NCI-H510A treated with DMSO at 0.1 percent for 48 hours (cell line): ENCODE measurements at regions not wholly inside any gene's neighbourhood (a gene's known extent, or its start where the extent isn't known, plus 50 kb on each side); places are given as distances from the start of the nearest gene placed in this dataset.

Experiments
- DNase-seq: peaks from one replicate; lab custom pipeline; 2025; lab: John Stamatoyannopoulos, UW

DNA sequence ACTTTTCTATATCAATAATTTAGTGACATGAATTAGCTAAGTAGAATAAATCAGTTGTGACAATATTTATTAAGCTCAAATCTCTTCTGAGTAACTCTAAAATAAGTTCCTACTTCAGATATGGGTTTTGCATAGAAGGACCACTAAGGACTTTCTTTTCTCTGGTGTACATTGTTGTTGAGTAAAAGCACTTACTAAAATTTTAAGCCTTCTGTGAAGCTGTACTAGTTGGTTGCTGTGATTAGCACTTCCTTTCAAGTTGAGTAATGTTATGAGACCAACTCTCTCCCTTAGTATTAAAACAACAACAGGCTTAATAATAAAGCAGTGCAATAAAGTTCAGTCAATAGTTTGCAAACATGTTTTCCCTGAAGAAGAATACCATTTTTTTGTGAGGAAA, 667.4 kb upstream of the NDST4 start:
- DNase-seq: no peak

DNA sequence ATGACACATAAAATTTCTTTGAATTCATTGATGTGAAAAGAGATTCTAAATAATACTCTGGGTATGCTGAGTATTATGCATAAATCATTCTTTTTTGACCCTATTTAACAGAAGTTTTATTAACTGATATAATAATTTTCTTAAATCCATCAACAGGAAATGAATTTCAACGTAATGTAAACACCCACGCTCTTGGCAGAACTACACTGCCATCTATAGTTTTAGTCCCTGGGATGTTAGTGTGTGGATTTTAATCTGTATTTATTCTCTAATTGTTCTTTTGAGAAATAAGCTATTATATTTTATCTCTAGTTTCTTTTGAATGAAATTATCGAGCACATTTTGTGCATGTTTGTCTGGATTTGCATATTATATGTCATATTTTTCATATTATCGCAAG, 666.8 kb upstream of the NDST4 start:
- DNase-seq: no peak

DNA sequence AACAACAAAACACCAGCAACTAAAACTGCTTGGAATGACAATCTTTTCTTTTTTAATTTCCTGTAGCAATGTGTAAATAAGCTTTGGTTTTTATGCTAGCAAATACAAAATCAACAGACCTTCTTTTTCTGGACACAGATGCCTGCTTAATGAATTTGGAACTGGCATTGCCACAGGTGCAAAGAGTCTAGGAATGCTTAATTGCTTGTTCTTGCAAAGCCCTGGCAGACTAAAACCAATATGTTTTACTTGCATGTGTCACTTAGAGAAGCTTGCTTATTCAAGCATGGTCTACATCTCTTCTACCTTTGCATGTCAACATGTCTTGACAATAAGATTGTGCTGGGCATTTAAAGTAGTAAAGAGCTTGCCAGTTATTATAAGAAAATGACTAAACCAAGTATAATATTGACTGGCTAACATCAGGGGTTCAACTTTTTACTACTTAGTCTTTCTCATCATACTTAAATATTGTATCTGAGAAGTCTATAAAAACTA, 656.7 kb upstream of the NDST4 start:
- DNase-seq: no peak

DNA sequence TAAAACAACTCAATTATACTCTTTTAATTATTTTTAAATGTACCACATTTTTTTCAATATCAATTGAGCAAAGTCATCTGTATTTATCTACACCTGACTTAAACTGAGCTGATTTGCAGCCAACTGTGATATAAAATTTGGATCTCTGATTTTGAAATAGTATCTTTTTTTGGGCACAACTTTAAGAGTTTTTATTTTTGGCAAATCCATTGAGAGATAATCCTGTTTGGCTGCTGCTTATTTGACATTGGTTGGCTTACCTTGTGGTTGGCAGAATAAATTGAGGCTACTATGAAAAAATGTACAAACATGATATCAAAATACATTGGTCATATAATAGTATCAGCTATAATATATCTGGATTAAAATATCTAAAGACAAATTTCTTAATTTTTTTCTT, 656.0 kb upstream of the NDST4 start:
- DNase-seq: no peak

DNA sequence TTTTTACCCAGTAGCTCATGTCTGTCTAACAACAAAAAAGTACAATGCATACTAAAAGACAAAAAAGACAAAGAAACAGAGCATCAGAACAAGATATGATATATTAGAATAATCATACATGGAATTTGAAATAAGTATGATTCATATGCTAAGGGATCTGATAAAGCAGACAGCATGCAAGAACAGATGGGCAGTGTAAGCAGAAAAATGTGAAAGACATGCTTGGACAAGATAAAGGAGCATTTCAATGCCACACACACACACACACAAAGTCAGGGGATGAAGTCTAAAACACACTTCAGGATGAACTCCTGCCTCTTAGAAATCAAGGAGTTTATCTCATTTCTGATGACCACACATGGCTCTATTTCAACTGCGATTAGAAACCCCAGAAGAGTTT, 649.6 kb upstream of the NDST4 start:
- DNase-seq: no peak

DNA sequence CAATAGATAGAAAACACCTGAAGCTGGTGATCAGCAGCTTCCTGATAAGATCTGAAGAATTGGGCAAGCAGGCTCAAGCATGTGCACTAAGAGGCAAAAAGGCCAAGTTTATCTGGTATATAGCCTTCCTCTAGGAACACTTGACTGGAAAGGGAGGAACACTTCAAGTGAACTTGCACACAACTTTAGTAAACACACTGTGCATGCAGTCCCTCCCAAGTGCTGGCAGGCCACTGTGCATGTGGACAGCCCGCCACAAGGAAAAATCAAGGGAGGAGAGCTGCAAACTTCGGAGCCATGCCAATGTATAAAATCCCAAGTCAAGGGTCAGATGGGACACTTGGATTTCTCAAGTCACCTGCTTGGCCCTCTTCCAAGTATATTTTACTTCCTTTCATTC, 645.8 kb upstream of the NDST4 start:
- no peak for DNase-seq

DNA sequence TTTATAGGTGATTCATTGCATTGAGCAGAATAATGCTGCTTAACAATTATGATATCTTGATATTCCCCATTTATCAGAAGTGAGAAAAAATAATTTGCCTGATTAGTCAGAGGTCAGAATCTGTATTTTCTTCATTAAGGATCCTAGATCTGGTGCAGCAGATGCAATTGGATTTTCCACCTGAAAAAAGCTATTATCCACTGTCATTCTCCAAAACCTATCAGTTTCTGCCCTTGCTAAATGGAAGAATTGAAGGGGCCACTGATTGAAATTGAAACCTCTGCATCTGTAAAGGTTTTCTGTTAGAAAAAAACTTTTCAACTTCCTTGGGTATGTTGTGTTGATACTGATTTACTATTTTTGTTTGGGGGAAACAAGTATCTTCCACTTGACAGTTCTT, 636.0 kb upstream of the NDST4 start:
- DNase-seq: no peak

DNA sequence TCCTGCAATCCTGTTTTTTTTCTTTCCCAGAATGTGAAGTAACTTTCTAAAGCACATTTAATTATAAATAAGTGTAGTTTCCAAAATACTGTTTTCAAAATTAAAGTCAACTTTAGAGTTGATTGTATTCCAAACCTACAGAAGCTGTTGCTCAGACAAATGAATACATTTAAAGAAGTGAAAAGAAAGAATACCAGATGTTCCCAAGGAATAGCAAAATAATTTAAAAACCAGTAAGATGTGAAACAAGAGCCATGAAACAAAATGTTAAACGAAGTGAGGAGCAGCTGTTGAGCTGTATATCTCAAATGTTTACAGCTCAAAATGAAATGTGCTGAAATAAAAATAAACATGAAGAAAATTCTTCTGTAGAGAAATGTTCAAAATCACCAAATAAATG, 627.4 kb upstream of the NDST4 start:
- DNase-seq: no peak

DNA sequence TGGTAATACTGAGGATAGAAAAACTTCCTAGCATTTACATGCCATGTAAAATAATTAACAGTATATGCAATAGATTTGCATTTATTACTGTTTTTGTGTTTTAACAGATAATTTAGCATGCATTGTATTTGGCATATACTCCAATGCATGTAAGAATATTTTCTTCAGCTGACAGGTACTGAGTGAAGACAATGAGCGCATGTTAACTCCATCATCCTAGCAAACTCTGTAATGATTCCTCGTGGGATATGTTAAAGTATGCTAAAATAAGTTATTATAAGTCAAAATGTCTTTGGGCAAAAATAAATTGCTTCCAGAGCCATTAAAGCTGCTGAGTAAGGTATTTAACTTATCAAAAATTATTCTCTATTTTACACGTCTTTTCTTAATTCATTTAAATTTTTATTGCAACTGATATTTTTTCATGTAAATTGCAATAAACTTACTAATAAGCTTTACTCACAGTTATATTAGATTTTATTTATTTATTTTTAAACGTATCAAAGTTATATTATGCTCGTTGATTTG, 616.4 kb upstream of the NDST4 start:
- no peak for DNase-seq

DNA sequence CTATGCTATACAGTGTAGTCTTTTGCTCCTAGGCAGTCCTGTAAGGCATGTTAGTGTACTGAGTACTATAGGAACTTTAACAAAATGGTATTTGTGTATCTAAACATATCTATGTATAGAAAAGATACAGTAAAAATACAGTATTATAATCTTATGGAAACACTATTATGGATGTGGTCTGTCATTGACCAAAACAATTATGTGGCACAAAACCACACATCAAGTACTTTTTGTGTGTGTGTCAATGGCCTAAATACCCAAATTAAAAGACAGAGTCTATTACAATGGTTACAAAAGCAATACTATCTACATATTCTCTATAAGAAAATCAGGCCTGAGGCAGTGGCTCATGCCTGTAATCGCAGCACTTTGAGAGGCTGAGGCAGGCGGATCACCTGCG, 610.2 kb upstream of the NDST4 start:
- DNase-seq: no peak

DNA sequence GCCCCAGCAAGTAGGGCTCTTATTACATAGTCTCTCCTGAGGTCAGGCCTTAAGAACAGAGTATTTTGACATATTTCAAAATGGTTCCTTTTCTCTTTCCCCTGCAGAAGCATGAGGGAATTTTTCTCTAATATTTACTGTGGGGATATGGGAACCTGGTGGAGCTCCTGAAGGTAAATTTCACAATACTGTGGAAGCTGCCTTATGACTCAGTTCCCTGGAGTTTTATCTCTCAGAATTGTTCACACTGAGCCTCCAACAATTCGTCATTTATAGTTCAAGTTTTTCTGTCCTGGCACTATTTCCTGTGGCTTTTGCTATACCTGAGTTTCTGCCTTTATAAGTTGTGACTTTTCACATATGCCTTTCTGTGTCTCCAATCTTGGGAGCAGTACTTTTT, 607.2 kb upstream of the NDST4 start:
- no peak for DNase-seq

DNA sequence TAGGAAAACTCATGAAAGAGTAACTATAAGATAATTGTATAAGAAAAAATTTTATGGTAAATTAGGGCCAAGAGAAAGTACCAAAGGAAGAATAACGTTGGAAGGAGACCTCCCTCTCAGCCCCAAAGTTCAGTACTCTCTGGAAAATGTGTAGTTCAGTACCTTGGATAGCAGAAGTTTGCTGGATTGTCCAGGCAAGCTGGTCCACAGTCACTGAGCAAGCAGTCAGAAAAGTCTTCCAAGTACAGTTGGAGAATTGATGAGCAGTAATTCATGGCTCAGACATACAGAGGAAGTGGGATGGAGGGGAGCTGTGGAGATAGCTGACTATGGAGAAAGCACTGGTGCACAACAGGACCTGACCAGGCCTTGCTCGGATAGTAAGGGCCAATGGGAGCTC, 598.2 kb upstream of the NDST4 start:
- no peak for DNase-seq

DNA sequence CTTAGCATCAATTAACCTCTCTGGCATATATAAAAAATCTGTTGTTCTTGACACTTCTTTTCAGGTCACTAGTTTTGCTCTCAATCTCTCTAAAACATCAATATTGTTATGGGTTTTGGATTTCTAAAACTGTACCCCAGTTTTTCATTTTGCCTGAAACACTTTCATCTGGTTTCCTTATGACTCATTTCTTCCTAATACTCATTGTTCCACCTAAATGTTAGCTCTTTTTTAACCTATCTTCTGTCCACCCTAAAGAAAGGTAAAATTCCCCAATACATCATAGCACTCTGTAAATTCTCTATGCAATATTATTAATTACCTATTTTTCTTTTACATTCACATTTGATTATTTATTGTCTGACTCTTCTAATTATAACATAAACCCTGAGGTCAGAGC, 575.5 kb upstream of the NDST4 start:
- DNase-seq: no peak

DNA sequence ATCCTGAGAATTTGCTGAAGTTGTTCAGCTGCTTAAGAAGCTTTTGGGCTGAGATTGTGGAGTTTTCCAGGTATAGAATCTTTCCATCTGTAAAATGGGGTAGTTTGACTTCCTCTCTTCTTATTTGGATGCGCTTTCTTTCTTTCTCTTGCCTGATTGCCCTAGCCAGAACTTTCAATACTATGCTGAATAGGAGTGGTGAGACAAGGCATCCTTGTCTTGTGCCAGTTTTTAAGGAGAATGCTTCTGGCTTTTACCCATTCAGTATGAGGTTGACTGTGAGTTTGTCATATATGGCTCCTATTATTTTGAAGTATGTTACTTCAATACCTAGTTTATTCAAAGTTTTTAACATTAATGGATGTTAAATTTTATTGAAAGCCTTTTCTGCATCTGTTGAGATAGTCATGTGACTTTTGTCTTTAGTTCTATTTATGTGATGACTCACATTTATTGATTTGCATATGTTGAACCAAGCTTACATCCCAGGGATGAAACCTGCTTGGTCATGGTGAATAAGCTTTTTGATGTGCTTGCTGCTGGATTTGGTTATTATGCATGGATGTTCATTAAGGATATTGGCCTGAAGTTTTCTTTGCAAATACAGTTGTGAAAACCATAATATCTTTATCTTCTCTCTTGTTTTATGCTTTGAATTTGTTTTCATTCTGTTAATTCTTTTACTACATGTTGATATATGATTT, 573.8 kb upstream of the NDST4 start:
- no peak for DNase-seq

DNA sequence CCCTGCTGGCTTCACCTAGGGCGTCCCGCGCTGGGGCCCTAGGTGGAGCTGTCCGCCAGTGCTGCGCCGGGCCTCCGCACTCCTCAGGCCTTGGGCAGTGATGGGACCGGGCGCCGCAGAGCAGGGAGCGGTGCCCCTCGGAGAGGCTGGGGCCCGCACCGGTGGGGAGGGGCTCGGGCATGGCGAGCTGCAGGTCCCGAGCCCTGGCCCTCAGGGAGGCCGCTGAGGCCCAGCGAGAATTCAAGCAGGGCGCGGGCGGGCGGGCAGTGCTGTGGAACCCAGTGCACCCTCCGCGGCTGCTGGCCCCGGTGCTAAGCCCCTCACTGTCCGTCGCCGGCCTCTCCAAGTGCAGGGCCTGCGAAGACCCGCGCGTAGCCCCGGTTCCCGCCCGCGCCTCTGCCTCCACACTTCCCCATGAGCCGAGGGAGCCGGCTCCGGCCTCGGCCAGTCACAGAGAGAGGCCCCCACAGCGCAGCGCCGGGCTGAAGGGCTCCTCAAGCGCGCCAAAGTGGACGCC, 565.1 kb upstream of the NDST4 start:
- no peak for DNase-seq

DNA sequence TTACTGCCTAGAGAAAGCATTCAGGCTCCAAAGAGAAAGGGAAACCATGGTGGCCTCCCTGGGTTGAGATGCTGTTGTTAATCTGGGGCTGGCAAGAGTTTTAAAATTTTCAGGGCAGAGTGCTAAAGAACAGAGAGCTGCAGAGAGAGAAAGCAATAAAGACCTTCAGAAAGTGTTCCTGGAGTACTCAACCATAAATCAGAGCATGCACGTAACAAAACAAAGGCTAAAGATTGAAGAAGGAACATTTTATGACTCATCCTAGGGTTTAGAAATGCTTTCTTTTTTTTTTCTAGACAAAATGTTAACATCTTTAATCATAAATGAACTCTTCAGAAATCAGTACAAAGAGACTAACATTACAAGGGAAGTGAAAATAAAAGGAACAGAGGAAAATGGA, 562.3 kb upstream of the NDST4 start:
- no peak for DNase-seq

DNA sequence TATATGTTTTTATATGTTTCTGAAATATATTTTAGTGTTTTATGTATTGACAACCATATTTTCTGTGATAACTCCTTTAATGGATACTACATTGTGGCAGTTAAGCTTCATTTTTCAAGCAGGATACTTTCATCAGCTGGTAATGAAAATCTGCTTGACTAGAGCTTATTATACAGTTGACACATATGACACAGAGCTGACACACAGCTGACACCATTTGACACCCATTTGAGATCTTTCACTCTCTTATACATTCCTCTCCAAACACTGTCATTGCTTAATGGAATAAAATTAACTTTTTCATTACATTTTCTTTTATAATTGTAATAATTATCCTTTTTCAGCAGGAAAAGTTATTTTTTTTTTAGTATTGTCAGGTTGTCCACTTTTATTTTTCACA, 561.1 kb upstream of the NDST4 start:
- no peak for DNase-seq

DNA sequence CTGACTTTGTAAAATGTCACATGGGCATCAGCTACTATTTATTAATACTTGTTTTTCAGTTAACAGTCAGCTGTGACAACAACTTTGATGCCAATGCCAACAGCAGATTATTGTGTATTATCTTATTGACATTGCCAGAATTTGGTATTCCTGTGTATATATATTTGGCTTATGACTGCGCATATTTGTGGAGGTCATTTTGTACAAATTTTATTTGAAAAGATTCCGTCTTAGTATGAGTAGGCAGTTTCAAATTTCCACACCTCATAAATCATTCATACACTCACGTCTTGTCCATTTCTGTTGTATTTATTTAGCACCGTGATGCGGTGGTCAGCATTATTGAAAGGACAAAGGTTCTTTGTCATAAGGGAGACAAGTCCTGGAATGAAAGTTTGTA, 558.2 kb upstream of the NDST4 start:
- no peak for DNase-seq

DNA sequence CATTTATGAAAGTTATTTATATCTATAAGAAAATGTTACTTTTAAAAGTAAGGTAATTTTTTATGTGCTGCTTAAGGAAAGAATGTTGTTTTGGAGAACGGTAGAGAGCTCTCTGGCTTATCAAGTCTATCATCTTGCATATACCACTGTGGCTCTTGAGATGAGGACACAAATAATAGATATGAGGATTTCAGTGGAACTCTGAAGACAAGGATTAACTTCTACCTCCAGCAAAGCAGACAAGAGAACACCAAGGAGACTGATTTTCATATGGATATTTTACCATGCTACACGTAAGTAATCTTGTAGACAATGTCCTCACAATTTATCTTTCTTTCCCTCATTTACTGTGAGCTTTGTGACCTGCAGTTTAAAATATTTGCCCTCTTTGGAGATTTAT, 557.5 kb upstream of the NDST4 start:
- DNase-seq: no peak

DNA sequence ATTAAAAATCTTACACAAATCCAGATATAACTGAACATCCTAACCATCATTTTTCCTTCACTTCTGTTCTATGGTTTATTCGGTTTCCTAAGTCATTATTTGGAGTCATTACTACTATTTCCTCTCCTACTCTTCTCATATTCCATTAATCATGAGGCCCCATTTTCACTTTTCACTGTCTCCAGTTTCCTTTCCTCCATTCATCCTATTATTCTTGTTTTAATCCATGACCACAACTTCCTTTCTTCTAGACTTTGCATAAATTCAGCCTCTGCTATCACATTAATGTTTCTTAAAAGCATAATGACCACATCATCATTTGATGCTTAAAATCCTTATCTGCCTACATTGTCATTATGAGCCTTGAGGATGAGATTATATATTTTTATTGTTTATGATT, 555.0 kb upstream of the NDST4 start:
- no peak for DNase-seq

DNA sequence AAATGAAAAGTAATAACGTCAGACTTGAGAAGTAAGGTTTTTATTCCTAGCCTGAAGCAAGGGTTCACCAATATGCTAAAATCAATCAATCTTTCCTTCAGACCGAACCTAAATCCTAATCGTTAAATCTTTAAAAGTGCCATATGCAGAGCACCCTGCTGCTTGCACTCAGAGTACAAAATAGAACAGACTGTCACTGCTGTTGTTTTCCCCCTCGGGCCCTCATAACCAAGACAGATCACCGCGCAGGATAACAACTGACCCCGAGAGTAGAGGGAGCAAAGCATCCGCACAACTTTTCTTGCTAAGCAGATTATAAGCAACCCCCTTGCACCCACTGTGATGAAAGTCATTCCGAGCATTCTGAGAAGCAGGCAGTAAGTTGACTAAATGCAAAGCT, 550.9 kb upstream of the NDST4 start:
- DNase-seq: no peak

DNA sequence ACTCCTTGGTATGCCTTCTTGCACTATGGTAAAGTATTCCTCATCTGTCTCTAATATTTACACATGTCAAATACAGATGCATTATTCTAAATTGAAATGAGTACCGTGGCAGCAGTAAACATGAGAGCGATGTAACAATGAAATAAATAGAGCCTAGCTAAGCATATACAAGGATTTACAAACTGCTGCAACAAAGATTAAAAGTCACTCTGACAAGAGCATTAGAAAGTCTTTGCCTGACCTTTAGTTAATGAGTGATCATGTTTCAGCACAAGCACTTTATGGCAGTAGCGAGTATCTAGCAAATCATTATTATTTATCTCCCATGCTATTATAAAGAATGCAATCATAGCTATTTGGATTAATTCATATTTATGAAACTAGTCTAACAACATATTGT, 547.0 kb upstream of the NDST4 start:
- peak; percentile 40 for DNase-seq

DNA sequence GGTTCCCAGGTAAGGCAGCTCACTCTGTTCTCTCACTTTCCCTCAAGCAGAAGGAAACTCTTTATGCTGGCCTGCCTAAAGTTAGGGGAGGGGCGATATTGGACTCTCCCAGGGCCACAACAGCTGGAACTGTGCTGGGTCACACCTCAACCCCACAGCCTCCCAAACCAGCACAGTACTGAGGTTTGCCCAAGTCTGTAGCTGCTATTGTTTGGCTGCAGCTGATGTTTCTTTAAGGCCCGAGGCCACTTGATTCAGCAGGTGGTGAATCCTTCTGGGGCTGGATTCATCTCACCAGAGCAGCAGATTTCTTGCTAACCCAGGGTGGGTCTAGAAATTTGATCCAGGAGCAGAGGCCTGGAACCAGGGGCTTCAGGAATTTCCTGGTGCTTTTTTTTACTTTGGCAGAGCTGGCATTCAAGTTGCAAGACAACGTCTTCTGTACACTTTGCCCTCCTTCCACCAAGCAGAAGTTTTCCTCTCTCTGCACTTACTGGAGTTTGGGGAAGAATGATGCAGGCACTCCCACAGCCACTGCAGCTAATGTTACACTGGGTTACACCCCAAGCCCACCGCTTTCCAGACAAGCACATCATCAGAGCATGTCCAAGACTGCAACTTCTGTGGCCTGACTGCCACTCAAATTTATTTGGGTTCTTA, 544.7 kb upstream of the NDST4 start:
- no peak for DNase-seq

DNA sequence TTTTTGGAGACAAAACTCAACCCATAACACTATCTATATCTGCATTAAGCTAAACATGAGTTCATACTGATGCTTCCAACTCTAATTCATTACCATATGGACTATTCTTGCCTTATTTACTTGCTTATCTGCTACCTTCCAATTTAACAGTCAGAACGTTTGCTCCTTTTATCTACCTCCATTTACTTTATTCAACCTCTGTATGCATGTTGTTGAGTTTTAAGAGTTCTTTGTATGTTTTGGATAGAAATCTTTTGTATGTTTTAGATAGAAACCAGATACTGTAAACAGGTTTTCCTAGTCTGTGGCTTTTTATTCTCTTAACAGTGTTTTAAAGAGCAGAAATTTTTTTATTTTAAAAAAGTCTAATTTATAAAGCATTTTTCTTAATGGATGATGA, 542.2 kb upstream of the NDST4 start:
- DNase-seq: no peak
